Brain microvascular endothelial cell (primary cell): ENCODE measurements at regions not wholly inside any gene's neighbourhood (a gene's known extent, or its start where the extent isn't known, plus 50 kb on each side); places are given as distances from the start of the nearest gene placed in this dataset.

Experiments used
- DNase-seq: peaks from one replicate; pipeline ENCODE4 v3.0.0-alpha.2; 2020
- H3K27ac ChIP-seq: fragments of 250-450 bp; sonication (Bioruptor Pico); 2 replicates; pipeline ENCODE4 v1.5.1; 2020; ENCODE audit warnings: mild to moderate bottlenecking, moderate library complexity
- H3K27me3 ChIP-seq: fragments of 250-450 bp; sonication (Bioruptor Pico); replicated peaks from 2 replicates; pipeline ENCODE4 v1.5.1; 2020; ENCODE audit warnings: mild to moderate bottlenecking
- H3K36me3 ChIP-seq: fragments of 250-450 bp; sonication (Bioruptor Pico); replicated peaks from 2 replicates; pipeline ENCODE4 v1.5.1; 2020; ENCODE audit warnings: mild to moderate bottlenecking
- H3K4me3 ChIP-seq: 2 replicates; pipeline ENCODE4 v1.5.1; 2011; ENCODE audit warnings: low read depth, mild to moderate bottlenecking, control low read depth, low read length, moderate library complexity
- CTCF ChIP-seq: IDR thresholded peaks from 2 replicates; pipeline ENCODE4 v1.5.1; 2011; ENCODE audit warnings: low read depth, mild to moderate bottlenecking, moderate library complexity, low read length, control low read depth, inconsistent platforms; ENCODE audit errors: missing control alignments
- in situ Hi-C: cut with HindIII; loops from 2 replicates; pipeline ENCODE4 v1.10.0; 2017; ENCODE audit warnings: low sequenced_read_pairs, low pct_ligation_motif_present

GRCh38 chr22:49590851-49591445 is 236.7 kb downstream of the BRD1 start:
- Histone ChIP-seq H3K4me3 (no peak overlapping the region), H3K27me3 (no peaks in the 10 kb centered on the region), H3K27ac (no peak overlapping the region), H3K36me3 (no peaks in the 10 kb centered on the region)
- in situ Hi-C loops: no loop called here
- no peak for TF ChIP-seq CTCF
- no peak for DNase-seq

DNA sequence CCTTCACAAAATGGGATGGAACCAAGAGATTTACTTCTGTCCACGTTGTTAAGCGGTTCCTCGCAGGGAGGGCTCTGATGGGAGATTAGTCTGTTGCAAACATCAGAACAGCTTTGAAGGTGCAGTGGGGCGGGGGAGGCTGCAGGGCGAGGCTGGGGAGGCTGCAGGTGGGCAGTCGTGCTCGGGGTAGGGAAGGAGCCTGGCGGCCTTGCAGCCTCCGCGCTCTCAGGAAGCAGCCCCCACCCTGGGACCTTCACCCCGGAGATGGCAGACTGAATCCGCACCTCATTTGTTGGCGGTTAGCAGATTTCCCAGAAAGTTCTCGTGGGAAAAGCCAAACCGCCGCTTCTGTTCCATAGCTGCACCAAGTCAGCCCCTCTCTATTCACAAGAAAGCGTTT is 237.3 kb downstream of the BRD1 start:
- H3K27me3 ChIP-seq: no peaks in the 10 kb centered on the region
- H3K4me3 ChIP-seq: no peak overlapping the region
- in situ Hi-C loops: no loop called here
- H3K36me3 ChIP-seq: no peaks in the 10 kb centered on the region
- no peak for DNase-seq
- no peak for TF ChIP-seq CTCF
- no peak overlapping the region for H3K27ac ChIP-seq

DNA sequence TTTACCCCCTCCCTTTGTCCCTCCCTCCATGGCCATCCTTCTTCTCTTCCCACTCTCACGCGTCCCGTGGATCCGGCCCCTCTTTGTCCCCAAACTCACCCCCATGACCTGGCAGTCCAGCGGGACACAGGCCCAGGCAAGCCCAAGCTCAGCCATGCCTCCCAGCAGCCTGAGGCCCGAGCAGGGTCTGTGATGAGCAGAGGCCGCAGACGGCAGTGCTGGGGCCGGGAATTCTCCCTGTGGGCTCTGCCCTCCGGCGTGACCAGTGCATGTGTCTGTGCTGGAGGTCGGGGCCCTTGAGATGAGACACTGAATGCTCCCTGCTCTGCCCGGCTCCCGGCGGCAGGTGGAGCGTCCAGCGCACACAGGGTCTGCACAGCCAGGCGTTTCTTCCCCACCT is 237.9 kb downstream of the BRD1 start:
- no peak for TF ChIP-seq CTCF
- in situ Hi-C loops: no loop called here
- Histone ChIP-seq H3K27ac (no peak overlapping the region), H3K4me3 (no peak overlapping the region), H3K36me3 (no peaks in the 10 kb centered on the region), H3K27me3 (no peaks in the 10 kb centered on the region)
- no peak for DNase-seq

DNA sequence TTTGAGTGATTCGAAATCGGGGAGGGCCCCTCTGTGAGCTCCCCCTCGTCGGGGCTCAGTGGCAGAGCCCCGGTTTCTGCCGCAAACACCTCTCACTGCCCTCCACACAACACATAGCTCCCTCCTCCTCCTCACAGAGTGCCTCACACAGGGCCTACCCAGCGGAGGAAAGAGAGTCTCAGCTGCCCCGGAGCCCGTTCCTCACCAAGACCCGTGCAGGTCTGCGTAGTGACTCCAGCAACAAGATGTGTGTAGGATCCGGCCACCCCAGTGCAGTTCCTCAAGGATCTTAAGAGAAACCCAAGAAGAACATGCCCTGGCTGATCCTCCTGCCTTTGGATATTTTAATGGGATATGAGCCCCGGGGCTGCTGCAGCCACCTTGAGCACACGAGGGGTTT is 238.4 kb downstream of the BRD1 start:
- DNase-seq: no peak
- Histone ChIP-seq H3K27ac (no peak overlapping the region), H3K4me3 (no peak overlapping the region), H3K27me3 (no peaks in the 10 kb centered on the region), H3K36me3 (no peaks in the 10 kb centered on the region)
- no peak for TF ChIP-seq CTCF
- in situ Hi-C loops: no loop called here

- Histone ChIP-seq H3K4me3 (no peak overlapping the region), H3K27ac (no peak overlapping the region), H3K27me3 (no peaks in the 10 kb centered on the region), H3K36me3 (no peaks in the 10 kb centered on the region)
- no peak for DNase-seq
- no peak for TF ChIP-seq CTCF
- in situ Hi-C loops: no loop called here
These were observed 238.9 kb downstream of the BRD1 start for GRCh38 chr22:49588739-49589138.

DNA sequence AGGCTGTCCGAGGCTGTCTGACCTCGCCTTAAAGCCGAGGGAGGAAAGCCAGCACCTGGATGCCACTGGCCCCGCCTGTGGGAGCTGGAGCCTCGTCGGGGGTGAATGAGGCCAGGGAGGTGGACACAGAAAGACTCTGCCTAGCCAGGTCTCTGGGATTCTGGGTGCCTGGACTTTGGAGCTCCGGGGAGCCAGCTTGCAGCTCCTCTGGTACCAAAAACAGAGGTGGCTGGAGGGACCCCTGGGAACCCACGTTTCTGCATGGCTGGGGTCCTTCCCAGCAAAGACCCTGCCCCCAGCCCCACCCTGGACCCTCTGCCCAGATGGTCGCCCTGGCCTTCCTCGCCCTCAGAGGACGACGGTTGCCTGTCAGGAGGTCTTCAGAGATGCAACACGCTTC is 239.7 kb downstream of the BRD1 start:
- Histone ChIP-seq H3K27me3 (no peaks in the 10 kb centered on the region), H3K27ac (no peak overlapping the region), H3K36me3 (no peaks in the 10 kb centered on the region), H3K4me3 (no peak overlapping the region)
- no peak for TF ChIP-seq CTCF
- no peak for DNase-seq
- in situ Hi-C loops: no loop called here
